Heart left ventricle (tissue), 13 donors: ENCODE measurements at regions not wholly inside any gene's neighbourhood (a gene's known extent, or its start where the extent isn't known, plus 50 kb on each side); places are given as distances from the start of the nearest gene placed in this dataset.

Source experiments
- POLR2A ChIP-seq, 2 donors: fragments of 450-650 bp; IDR thresholded peaks; one replicate each; pipeline ENCODE4 v1.6.1; 2017; ENCODE audit warnings: antibody characterized with exemption in 2 of 2, mild to moderate bottlenecking in 2 of 2, moderate library complexity in 2 of 2
- TF ChIP-seq, protein P1 (sequence below), 12 donors: fragments of 200-600 bp; sonication (generic) in 4 of 12; IDR thresholded peaks; one replicate each; pipeline versions ENCODE4 v1.5.0 to v1.8.0; 2018 to 2022; ENCODE audit warnings: antibody characterized with exemption in 12 of 12, mild to moderate bottlenecking in 5 of 12
- donor health status: ischemic (EF 13 %, LVEDD 7.1; RV severe dilation, severe dysfunction).
- donor health status: DM: no; HTN: yes; CAD: no.
- donor health status: DM: no; HTN: no; CAD: no.
- donor health status: ischemic (EF 25% LVEDD 6.9; RV normal size, moderate dysfunction).
- donor health status: ischemic (EF 25% LVEDD 5.7; RV mildly dilated, moderate dysfunction).
- donor health status: ischemic (EF 35%, LVEDD 5.7; RV mildly dilated, moderate dysfunction).
- donor health status: nonischemic (EF 11% LVEDD 7.7; RV severe dilation, severe dysfunction).
- donor health status: DM: yes; HTN: yes; CAD: no.
- donor health status: PGD.
- donor health status: ischemic (EF 29% LVEDD 5.4; RV normal size, mild dysfunction).
- donor health status: nonischemic (EF 23%, LVEDD 6.1; RV moderate dilation, normal function).

DNA sequence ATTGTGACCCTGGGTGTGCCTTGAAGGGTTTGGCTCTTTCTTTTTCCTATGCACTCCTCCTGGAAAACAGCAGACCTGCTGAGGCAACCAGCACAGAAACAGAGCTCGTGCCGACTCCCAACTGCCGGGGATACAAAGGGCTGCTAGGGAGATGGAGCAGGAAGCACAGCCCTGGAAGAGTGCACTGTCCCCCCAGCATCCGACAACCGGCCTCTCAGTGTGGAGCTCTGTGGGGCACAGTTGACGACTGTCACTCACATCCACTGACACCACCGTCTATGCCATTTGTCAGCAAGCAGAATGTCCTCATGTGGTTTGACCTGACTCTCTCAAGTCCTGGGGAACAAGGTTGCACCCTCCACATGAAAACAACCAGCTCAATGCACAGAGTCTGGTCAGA, 290.4 kb downstream of the TNS1 start:
- TF ChIP-seq, protein P1, sequence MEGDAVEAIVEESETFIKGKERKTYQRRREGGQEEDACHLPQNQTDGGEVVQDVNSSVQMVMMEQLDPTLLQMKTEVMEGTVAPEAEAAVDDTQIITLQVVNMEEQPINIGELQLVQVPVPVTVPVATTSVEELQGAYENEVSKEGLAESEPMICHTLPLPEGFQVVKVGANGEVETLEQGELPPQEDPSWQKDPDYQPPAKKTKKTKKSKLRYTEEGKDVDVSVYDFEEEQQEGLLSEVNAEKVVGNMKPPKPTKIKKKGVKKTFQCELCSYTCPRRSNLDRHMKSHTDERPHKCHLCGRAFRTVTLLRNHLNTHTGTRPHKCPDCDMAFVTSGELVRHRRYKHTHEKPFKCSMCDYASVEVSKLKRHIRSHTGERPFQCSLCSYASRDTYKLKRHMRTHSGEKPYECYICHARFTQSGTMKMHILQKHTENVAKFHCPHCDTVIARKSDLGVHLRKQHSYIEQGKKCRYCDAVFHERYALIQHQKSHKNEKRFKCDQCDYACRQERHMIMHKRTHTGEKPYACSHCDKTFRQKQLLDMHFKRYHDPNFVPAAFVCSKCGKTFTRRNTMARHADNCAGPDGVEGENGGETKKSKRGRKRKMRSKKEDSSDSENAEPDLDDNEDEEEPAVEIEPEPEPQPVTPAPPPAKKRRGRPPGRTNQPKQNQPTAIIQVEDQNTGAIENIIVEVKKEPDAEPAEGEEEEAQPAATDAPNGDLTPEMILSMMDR (IDR thresholded peaks at IDR 0.05) = no peak
- no peak for TF ChIP-seq POLR2A (IDR thresholded peaks at IDR 0.05)
